ENCODE measurements at regions not wholly inside any gene's neighbourhood (a gene's known extent, or its start where the extent isn't known, plus 50 kb on each side); places are given as distances from the start of the nearest gene placed in this dataset.

DNA sequence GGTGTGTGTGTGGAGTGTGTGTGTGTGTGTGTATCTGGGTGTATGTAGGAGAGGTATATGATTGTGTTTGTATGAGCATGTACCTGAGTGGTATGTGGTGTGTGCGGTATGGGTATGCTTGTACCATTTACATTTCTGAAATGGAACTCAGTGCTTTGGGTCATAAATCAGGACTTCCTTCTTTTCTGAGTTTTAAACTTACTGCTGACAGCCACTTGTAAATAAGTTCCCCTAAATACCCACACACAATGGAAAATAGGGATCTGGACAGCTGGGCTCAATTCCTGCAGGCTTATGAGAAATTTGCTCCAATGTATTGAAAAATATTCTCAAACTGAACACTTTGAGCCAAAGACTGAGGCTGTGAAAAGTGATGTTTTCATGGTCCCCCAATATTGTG, 293.6 kb downstream of the HLX start:
- no peak overlapping the region for H3K4me3 ChIP-seq (ENCODE audit: low read length)
- DNase-seq (ENCODE audit: low read depth), result no peak
- TF ChIP-seq, protein P1, sequence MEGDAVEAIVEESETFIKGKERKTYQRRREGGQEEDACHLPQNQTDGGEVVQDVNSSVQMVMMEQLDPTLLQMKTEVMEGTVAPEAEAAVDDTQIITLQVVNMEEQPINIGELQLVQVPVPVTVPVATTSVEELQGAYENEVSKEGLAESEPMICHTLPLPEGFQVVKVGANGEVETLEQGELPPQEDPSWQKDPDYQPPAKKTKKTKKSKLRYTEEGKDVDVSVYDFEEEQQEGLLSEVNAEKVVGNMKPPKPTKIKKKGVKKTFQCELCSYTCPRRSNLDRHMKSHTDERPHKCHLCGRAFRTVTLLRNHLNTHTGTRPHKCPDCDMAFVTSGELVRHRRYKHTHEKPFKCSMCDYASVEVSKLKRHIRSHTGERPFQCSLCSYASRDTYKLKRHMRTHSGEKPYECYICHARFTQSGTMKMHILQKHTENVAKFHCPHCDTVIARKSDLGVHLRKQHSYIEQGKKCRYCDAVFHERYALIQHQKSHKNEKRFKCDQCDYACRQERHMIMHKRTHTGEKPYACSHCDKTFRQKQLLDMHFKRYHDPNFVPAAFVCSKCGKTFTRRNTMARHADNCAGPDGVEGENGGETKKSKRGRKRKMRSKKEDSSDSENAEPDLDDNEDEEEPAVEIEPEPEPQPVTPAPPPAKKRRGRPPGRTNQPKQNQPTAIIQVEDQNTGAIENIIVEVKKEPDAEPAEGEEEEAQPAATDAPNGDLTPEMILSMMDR (conservative IDR thresholded peaks at IDR 0.05; ENCODE audit: low read length), result no peak

DNA sequence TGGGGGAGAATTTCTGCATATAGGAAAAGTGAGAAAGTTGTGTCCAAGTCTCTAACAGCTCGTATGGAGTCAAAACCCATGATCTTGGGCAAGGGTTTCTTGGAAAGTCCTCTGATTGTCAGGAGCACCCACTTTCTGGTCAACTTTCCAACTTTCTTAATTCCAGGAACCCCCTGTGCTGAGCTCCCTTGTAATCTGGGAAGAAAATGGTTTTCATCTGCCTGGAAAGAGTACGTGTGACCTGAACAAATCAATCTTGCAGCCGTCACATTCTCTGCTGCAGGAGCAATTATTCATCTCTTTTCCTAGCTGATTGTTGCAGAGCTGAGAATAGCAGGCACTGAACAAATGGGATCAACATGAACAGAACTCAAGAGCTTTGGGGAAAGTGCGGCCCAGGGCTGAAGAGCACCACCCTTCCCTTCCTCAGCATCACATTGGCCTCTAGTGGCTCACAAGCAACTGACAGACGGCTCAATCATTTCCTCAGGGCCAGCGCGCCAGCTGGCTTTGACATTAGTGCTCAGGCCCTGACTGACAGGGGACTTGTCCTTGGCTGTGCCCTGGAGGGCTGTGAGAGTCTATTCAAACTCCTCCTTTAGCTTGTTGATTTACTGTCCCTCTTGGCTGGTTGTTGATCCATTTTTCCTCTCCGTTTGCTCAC, 295.2 kb downstream of the HLX start:
- DNase-seq (ENCODE audit: low read depth), result peak; percentile 19
- TF ChIP-seq, protein P1 (conservative IDR thresholded peaks at IDR 0.05; ENCODE audit: low read length), result peak; percentile 16
- no peak overlapping the region for H3K4me3 ChIP-seq (ENCODE audit: low read length)

DNA sequence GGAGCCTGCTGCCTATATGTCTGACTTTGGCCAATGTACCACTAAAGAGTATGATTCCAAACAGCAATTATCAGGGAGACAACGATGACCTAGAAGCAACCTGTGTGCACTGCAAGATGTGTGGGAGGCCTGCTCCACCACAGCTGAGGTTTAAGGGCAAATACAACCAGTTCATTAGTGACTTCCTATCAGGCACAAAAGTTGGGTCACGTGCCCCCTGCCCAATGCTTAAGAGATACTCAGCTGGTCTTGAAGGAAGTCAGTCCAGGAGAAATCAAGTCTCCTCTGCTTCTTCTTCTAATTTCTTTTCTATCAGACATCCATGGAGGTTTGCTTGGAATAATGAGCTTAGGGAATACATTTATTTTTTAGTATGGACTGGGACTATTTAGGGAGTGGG, 296.0 kb downstream of the HLX start:
- no peak overlapping the region for H3K4me3 ChIP-seq (ENCODE audit: low read length)
- DNase-seq (ENCODE audit: low read depth), result no peak

DNA sequence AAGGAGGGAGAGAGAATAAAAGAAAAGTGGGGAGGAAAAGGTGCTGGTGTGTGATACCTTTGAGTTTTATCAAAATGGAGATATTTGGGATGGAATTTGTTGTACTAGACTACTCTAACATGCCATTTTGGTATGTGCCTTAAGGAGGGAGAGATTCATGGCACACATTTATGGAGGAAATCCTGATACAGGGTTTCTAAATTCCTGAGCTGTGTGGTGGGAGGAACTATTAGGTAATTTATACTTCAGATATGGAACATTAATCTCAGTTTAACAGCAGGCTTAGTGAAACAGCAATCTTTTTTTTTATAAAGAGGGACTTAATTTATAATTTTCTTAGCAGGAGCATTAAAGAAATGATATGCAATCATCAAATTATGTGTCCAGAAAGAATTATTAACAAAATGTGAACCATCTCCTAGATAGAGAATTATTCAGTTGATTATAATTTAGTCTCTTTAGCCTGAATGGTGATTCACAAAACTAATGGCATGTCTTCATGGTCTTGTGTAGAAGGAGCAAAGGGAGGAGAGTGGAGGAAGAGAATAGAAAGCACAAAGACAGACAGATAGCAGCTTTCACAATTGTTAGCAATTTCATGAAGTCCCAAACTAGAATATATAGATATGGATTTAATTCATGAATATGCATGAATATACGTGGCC, 301.6 kb downstream of the HLX start:
- TF ChIP-seq, protein P1 (conservative IDR thresholded peaks at IDR 0.05; ENCODE audit: low read length), result no peak
- H3K4me3 ChIP-seq (ENCODE audit: low read length), result no peak overlapping the region
- DNase-seq (ENCODE audit: low read depth), result no peak

More for the DNA sequence above, 296.0 kb downstream of the HLX start:
- TF ChIP-seq, protein P1 (conservative IDR thresholded peaks at IDR 0.05; ENCODE audit: low read length), result no peak

DNA sequence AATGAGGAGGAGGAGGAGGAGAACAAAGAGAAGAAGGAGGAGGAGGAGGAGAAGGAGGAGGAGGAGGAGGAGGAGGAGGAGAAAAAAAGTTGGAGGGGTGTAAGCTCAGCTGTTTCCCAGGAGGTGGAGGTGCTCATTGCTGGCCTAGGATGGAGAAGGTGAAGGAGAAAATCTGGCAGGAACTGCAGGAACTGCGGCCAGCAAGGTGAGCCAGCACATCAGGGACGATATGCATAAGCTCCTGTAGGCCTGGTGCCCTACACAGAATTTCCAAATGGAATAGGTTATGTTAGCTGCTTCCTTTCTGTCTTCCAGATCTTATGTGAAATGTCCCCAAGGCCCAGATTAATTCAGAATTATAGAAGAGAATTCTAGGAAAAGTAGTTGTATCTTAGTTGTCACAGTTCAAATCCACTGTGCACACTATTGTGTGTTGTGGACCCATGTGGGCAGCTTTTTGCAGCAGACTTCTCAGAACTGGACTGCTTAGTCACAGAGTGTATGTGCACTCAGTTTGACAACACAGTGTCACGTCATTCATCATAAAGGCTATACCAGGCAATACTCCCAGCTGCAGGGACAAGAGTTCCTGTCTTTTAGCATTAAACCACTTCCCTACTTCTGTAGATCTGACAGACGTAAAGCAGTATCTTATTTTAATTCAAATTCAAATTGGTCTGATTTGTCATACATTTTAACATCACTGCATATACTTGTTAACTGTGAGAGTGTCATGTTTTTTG, 303.7 kb downstream of the HLX start:
- H3K4me3 ChIP-seq (ENCODE audit: low read length), result no peak overlapping the region
- TF ChIP-seq, protein P1 (conservative IDR thresholded peaks at IDR 0.05; ENCODE audit: low read length), result no peak

DNA sequence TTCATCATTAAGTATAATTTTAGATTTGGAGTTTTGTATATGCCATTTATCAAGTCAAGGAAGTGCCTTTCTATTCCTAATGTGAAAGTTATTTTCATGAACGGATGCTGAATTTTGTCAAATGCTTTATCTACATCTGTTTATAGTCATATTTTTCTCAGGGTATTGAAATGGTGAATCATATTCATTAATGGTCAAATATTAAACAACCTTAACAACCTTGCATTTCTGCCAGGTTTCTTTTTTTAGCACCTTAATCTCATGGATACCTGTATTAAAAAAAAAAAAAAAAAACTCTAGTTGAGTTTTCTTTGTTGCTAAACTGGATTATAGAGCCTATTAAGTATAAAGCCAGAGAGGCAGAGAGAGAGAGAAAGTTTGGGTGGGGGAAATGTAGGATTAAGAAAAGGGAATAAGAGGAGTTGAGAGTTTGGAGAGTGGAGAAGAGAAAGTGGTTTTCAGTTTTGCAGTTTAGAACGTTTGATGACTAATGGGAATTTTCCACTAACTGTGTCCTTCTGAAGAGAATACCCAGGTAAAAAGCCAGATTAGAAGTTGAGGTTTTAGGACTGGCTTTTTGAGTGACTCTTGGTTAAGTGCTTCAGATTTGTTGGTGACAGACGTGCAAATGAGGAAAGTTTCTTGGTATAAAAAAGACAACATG, 305.0 kb downstream of the HLX start:
- TF ChIP-seq, protein P1 (conservative IDR thresholded peaks at IDR 0.05; ENCODE audit: low read length), result no peak
- no peak overlapping the region for H3K4me3 ChIP-seq (ENCODE audit: low read length)
- DNase-seq (ENCODE audit: low read depth), result no peak

More for the DNA sequence above, 303.7 kb downstream of the HLX start:
- no peak for DNase-seq (ENCODE audit: low read depth)

Measured in AG10803 (cell line).